ENCODE measurements at regions not wholly inside any gene's neighbourhood (a gene's known extent, or its start where the extent isn't known, plus 50 kb on each side); places are given as distances from the start of the nearest gene placed in this dataset.

DNA sequence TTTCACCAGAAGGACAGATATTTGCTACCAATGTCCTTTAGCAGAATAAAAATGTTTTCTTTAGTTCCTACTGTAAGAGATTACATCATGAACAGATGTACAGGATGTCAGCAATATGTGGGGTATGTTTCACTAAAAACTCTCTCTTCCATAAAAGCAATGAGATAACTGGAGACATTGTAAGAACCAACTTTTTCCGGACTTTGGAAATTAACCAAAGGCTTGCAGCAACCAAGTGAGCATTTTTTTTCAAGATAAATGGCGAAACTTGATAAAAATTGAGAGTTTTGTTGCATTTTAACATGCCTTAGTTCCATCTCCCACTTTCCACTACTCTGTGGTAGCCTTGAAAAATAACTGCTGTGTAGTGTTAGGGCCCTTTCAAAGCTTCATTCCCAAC, 429.8 kb upstream of the CDH2 start:
- TF ChIP-seq HDAC2 (IDR thresholded peaks at IDR 0.05; ENCODE audit: borderline replicate concordance in 1 of 2, low read depth in 2 of 2, low read length in 2 of 2) = no peak
- no peak for TF ChIP-seq PHF8 (conservative IDR thresholded peaks at IDR 0.05; ENCODE audit: low read depth, low read length)
- TF ChIP-seq, protein P1, sequence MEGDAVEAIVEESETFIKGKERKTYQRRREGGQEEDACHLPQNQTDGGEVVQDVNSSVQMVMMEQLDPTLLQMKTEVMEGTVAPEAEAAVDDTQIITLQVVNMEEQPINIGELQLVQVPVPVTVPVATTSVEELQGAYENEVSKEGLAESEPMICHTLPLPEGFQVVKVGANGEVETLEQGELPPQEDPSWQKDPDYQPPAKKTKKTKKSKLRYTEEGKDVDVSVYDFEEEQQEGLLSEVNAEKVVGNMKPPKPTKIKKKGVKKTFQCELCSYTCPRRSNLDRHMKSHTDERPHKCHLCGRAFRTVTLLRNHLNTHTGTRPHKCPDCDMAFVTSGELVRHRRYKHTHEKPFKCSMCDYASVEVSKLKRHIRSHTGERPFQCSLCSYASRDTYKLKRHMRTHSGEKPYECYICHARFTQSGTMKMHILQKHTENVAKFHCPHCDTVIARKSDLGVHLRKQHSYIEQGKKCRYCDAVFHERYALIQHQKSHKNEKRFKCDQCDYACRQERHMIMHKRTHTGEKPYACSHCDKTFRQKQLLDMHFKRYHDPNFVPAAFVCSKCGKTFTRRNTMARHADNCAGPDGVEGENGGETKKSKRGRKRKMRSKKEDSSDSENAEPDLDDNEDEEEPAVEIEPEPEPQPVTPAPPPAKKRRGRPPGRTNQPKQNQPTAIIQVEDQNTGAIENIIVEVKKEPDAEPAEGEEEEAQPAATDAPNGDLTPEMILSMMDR (IDR thresholded peaks at IDR 0.05; ENCODE audit: control extremely low read depth in 1 of 3, insufficient read depth in 1 of 3, low read depth in 1 of 3, low read length in 3 of 3) = no peak
- no peak for TF ChIP-seq POLR2AphosphoS5 (IDR thresholded peaks at IDR 0.05; ENCODE audit: low read depth, low read length)
- no peak for TF ChIP-seq POLR2A (IDR thresholded peaks at IDR 0.05; ENCODE audit: control extremely low read depth in 1 of 2, low read depth in 2 of 2, low read length in 2 of 2)
- TF ChIP-seq, protein P2, sequence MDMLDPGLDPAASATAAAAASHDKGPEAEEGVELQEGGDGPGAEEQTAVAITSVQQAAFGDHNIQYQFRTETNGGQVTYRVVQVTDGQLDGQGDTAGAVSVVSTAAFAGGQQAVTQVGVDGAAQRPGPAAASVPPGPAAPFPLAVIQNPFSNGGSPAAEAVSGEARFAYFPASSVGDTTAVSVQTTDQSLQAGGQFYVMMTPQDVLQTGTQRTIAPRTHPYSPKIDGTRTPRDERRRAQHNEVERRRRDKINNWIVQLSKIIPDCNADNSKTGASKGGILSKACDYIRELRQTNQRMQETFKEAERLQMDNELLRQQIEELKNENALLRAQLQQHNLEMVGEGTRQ (IDR thresholded peaks at IDR 0.05; ENCODE audit: low read length) = no peak
- TF ChIP-seq EP300 (IDR thresholded peaks at IDR 0.05; ENCODE audit: borderline replicate concordance in 1 of 2, low read depth in 2 of 2, low read length in 2 of 2) = no peak
- TF ChIP-seq MAFK (IDR thresholded peaks at IDR 0.05; ENCODE audit: low read depth, low read length) = no peak
- no peak for TF ChIP-seq TEAD4 (IDR thresholded peaks at IDR 0.05; ENCODE audit: low read depth, low read length)
- TF ChIP-seq, protein P3, sequence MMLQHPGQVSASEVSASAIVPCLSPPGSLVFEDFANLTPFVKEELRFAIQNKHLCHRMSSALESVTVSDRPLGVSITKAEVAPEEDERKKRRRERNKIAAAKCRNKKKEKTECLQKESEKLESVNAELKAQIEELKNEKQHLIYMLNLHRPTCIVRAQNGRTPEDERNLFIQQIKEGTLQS (IDR thresholded peaks at IDR 0.05; ENCODE audit: insufficient read depth, low read depth, low read length) = no peak
- no peak for TF ChIP-seq TCF12 (IDR thresholded peaks at IDR 0.05; ENCODE audit: low read depth, low read length)
- no peak for TF ChIP-seq SP2 (IDR thresholded peaks at IDR 0.05; ENCODE audit: low read length)
- no peak for TF ChIP-seq RAD21 (IDR thresholded peaks at IDR 0.05 in 1 of 2, conservative IDR thresholded peaks at IDR 0.05 in 1 of 2; ENCODE audit: low read depth in 2 of 2, low read length in 2 of 2)
